H1 (cell line): ENCODE measurements at regions not wholly inside any gene's neighbourhood (a gene's known extent, or its start where the extent isn't known, plus 50 kb on each side); places are given as distances from the start of the nearest gene placed in this dataset.

Experiments
- CTCF ChIA-PET: fragments of 300-600 bp; sonication (Branson Sonifier 250); formaldehyde crosslinking; loops from one replicate; lab custom pipeline; 2021; ENCODE audit not compliant: partially characterized antibody; lab: Charles Lee
- POLR2A ChIA-PET: fragments of 300-600 bp; sonication (Branson Sonifier 250); formaldehyde crosslinking; loops from one replicate; lab custom pipeline; 2021; ENCODE audit warnings: inconsistent platforms; ENCODE audit not compliant: partially characterized antibody; lab: Charles Lee
- DNase-seq, 2 experiments: peaks; one replicate each; pipeline versions ENCODE4 v3.0.0 to v3.0.0-alpha.2; 2010 to 2022; ENCODE audit warnings: low spot score in 2 of 2, low read depth in 1 of 2, mixed read lengths in 1 of 2
- FAIRE-seq: peaks from 2 replicates; lab custom pipeline; 2011; peaks lifted over from hg19 to GRCh38; lab: Jason Lieb, UNC
- H2AFZ ChIP-seq: 2 replicates; pipeline ENCODE4 v1.8.1; 2012; ENCODE audit warnings: low read length, inconsistent platforms
- H2AK5ac ChIP-seq: 2 replicates; pipeline ENCODE4 v1.6.1; 2013; ENCODE audit warnings: low read depth, low read length
- H2BK120ac ChIP-seq: replicated peaks from 2 replicates; pipeline ENCODE3; 2013; ENCODE audit warnings: low read depth, low read length, inconsistent platforms
- H2BK12ac ChIP-seq: 2 replicates; pipeline ENCODE4 v1.6.1; 2013; ENCODE audit warnings: low read depth, low read length
- H2BK15ac ChIP-seq: 2 replicates; pipeline ENCODE4 v1.6.1; 2013; ENCODE audit warnings: low read length
- H2BK20ac ChIP-seq: 2 replicates; pipeline ENCODE4 v1.6.1; 2013; ENCODE audit warnings: low read length
- H2BK5ac ChIP-seq: 2 replicates; pipeline ENCODE4 v1.6.1; 2013; ENCODE audit warnings: low read depth, low read length
- H3K14ac ChIP-seq: 2 replicates; pipeline ENCODE4 v1.6.1; 2013; ENCODE audit warnings: inconsistent platforms; ENCODE audit not compliant: insufficient read length
- H3K18ac ChIP-seq: 2 replicates; pipeline ENCODE4 v1.6.1; 2013; ENCODE audit warnings: low read length; ENCODE audit errors: extremely low read depth
- H3K23ac ChIP-seq: 2 replicates; pipeline ENCODE4 v1.6.1; 2013; ENCODE audit warnings: inconsistent platforms; ENCODE audit not compliant: insufficient read length
- H3K23me2 ChIP-seq: 2 replicates; pipeline ENCODE4 v1.6.1; 2013; ENCODE audit warnings: low read depth, low read length
- H3K27ac ChIP-seq: 2 replicates; pipeline ENCODE4 v1.6.1; 2011; ENCODE audit warnings: low read depth, low read length, inconsistent platforms
- H3K27me3 ChIP-seq, 4 experiments: replicated peaks in 1 of 4; 1 replicate in 1 of 4; 2 replicates in 3 of 4; pipeline versions ENCODE4 v1.6.1 to v1.8.1; 2011 to 2013; ENCODE audit warnings: low read length in 3 of 4, mild to moderate bottlenecking in 3 of 4, inconsistent platforms in 2 of 4, mixed read lengths in 2 of 4, moderate library complexity in 1 of 4; ENCODE audit not compliant: control insufficient read depth in 3 of 4, insufficient read depth in 3 of 4; ENCODE audit errors: extremely low read depth in 1 of 4
- H3K36me3 ChIP-seq, 4 experiments: 2 replicates each; pipeline versions ENCODE4 v1.6.1 to v1.8.1; 2011 to 2013; ENCODE audit warnings: mild to moderate bottlenecking in 4 of 4, low read length in 3 of 4, moderate library complexity in 2 of 4, control low read depth in 1 of 4, inconsistent platforms in 1 of 4; ENCODE audit not compliant: insufficient read depth in 4 of 4, control insufficient read depth in 2 of 4
- H3K4ac ChIP-seq: replicated peaks from 2 replicates; pipeline ENCODE3; 2013; ENCODE audit warnings: low read length, low read depth, mixed read lengths, inconsistent platforms; ENCODE audit not compliant: insufficient read length
- H3K4me1 ChIP-seq, 4 experiments: replicated peaks in 1 of 4; 1 replicate in 1 of 4; 2 replicates in 3 of 4; pipeline versions ENCODE4 v1.6.1 to v1.8.1; 2011 to 2013; ENCODE audit warnings: low read length in 3 of 4, inconsistent platforms in 2 of 4, mixed read lengths in 1 of 4; ENCODE audit not compliant: insufficient read depth in 4 of 4, control insufficient read depth in 3 of 4
- H3K4me2 ChIP-seq, 2 experiments: 2 replicates each; pipeline versions ENCODE4 v1.6.1 to v1.8.1; 2011 to 2013; ENCODE audit warnings: low read depth in 2 of 2, low read length in 2 of 2, control low read depth in 1 of 2, inconsistent platforms in 1 of 2, mild to moderate bottlenecking in 1 of 2; ENCODE audit not compliant: insufficient read depth in 1 of 2
- H3K4me3 ChIP-seq, 4 experiments: fragments of 200-600, 300-600 bp in 1 of 4; sonication (generic), shearing (Covaris generic), sonication (Bioruptor Twin) in 1 of 4; 2 replicates each; pipeline versions ENCODE4 v1.5.1 to v1.8.1; 2011 to 2016; ENCODE audit warnings: low read length in 4 of 4, low read depth in 3 of 4, control low read depth in 2 of 4, inconsistent platforms in 2 of 4, mild to moderate bottlenecking in 2 of 4, mixed read lengths in 1 of 4, moderate library complexity in 1 of 4; ENCODE audit not compliant: insufficient read depth in 2 of 4; ENCODE audit errors: extremely low read depth in 1 of 4
- H3K56ac ChIP-seq: replicated peaks from 2 replicates; pipeline ENCODE3; 2013; ENCODE audit warnings: low read depth, mild to moderate bottlenecking, mixed read lengths, low read length, inconsistent platforms; ENCODE audit not compliant: insufficient read length
- H3K79me1 ChIP-seq: 2 replicates; pipeline ENCODE4 v1.6.1; 2013; ENCODE audit warnings: low read depth, low read length, control low read depth
- H3K79me2 ChIP-seq, 2 experiments: 2 replicates each; pipeline versions ENCODE4 v1.6.1 to v1.8.1; 2012 to 2013; ENCODE audit warnings: low read length in 2 of 2, mild to moderate bottlenecking in 2 of 2, inconsistent platforms in 1 of 2; ENCODE audit not compliant: insufficient read depth in 2 of 2, control insufficient read depth in 1 of 2
- H3K9ac ChIP-seq, 4 experiments: replicated peaks in 1 of 4; 1 replicate in 1 of 4; 2 replicates in 3 of 4; pipeline versions ENCODE4 v1.6.1 to v1.8.1; 2011 to 2013; ENCODE audit warnings: low read depth in 3 of 4, low read length in 3 of 4, control low read depth in 2 of 4, mild to moderate bottlenecking in 2 of 4, moderate library complexity in 2 of 4, inconsistent platforms in 1 of 4; ENCODE audit errors: extremely low read depth in 1 of 4
- H3K9me3 ChIP-seq, 2 experiments: 2 replicates each; pipeline versions ENCODE4 v1.6.1 to v1.8.1; 2012 to 2013; ENCODE audit warnings: mild to moderate bottlenecking in 2 of 2, moderate library complexity in 2 of 2, control low read depth in 1 of 2, inconsistent platforms in 1 of 2, low read depth in 1 of 2, low read length in 1 of 2, mixed read lengths in 1 of 2; ENCODE audit not compliant: insufficient read depth in 2 of 2
- H4K20me1 ChIP-seq, 2 experiments: replicated peaks in 1 of 2; 2 replicates each; pipeline versions ENCODE3 to v1.8.1; 2011 to 2013; ENCODE audit warnings: inconsistent platforms in 2 of 2, low read length in 2 of 2, mild to moderate bottlenecking in 1 of 2; ENCODE audit not compliant: insufficient read depth in 2 of 2, control insufficient read depth in 1 of 2
- H4K5ac ChIP-seq: 2 replicates; pipeline ENCODE4 v1.6.1; 2013; ENCODE audit warnings: low read length, low read depth, mixed read lengths, inconsistent platforms; ENCODE audit not compliant: insufficient read length
- H4K8ac ChIP-seq: 2 replicates; pipeline ENCODE4 v1.8.0; 2013; ENCODE audit warnings: mild to moderate bottlenecking, moderate library complexity, low read length, inconsistent platforms; ENCODE audit not compliant: insufficient read depth; ENCODE audit errors: extremely low read depth
- H4K91ac ChIP-seq: replicated peaks from 2 replicates; pipeline ENCODE3; 2013; ENCODE audit warnings: low read length, mixed read lengths, inconsistent platforms; ENCODE audit not compliant: insufficient read length
- BACH1 ChIP-seq: IDR thresholded peaks from 2 replicates; pipeline ENCODE4 v1.6.1; 2012; ENCODE audit warnings: low read length, improper control_type of control experiment
- CBX5 ChIP-seq: fragments of 300-800, 300-1000 bp; sonication (generic); IDR thresholded peaks from 2 replicates; pipeline ENCODE4 v1.7.1; 2016; ENCODE audit warnings: antibody characterized with exemption, low read length, low read depth
- CTBP2 ChIP-seq: IDR thresholded peaks from 2 replicates; pipeline ENCODE4 v1.7.0; 2011; ENCODE audit warnings: borderline replicate concordance, mild to moderate bottlenecking, moderate library complexity, mixed read lengths, low read length; ENCODE audit not compliant: insufficient read depth, insufficient read length
- GABPA ChIP-seq: IDR thresholded peaks from 2 replicates; pipeline ENCODE4 v1.6.1; 2011; ENCODE audit warnings: mild to moderate bottlenecking, low read length, moderate library complexity, borderline replicate concordance; ENCODE audit not compliant: insufficient read depth
- NRF1 ChIP-seq: IDR thresholded peaks from 2 replicates; pipeline ENCODE4 v1.6.1; 2011; ENCODE audit warnings: mild to moderate bottlenecking, low read depth, low read length, improper control_type of control experiment
- POLR2AphosphoS5 ChIP-seq: IDR thresholded peaks from 2 replicates; pipeline ENCODE4 v1.6.1; 2011; ENCODE audit warnings: low read depth, low read length
- RFX5 ChIP-seq: IDR thresholded peaks from 2 replicates; pipeline ENCODE4 v1.6.1; 2011; ENCODE audit warnings: low read depth, low read length, improper control_type of control experiment, borderline replicate concordance
- SIN3A ChIP-seq, 2 experiments: IDR thresholded peaks in 1 of 2; conservative IDR thresholded peaks in 1 of 2; 2 replicates each; pipeline ENCODE4 v1.6.1; 2011 to 2012; ENCODE audit warnings: low read length in 2 of 2, improper control_type of control experiment in 1 of 2, low read depth in 1 of 2, mild to moderate bottlenecking in 1 of 2
- SP1 ChIP-seq: IDR thresholded peaks from 2 replicates; pipeline ENCODE4 v1.6.1; 2011; ENCODE audit warnings: low read depth, low read length
- SRF ChIP-seq: IDR thresholded peaks from 2 replicates; pipeline ENCODE4 v1.6.1; 2011; ENCODE audit warnings: mild to moderate bottlenecking, low read depth, low read length, moderate library complexity
- TEAD4 ChIP-seq: IDR thresholded peaks from 2 replicates; pipeline ENCODE4 v1.6.1; 2012; ENCODE audit warnings: low read depth, low read length, inconsistent platforms, mixed read lengths
- WGBS, 2 experiments: shearing (Covaris generic) in 1 of 2; methylation state at CpG; one replicate each; pipeline versions ENCODE4 v1.1.6 to v1.1.7; 2013 to 2015; ENCODE audit warnings: low lambda C conversion rate in 2 of 2, mixed read lengths in 2 of 2, inconsistent platforms in 1 of 2, low coverage in 1 of 2, missing lambda C conversion rate in 1 of 2; ENCODE audit not compliant: insufficient replicate concordance in 2 of 2, insufficient coverage in 1 of 2, insufficient read length in 1 of 2; ENCODE audit errors: extremely low coverage in 1 of 2, missing lambda C conversion rate in 1 of 2; 5-methylcytosine and 5-hydroxymethylcytosine counted together
- TF ChIP-seq, protein P1 (sequence below): IDR thresholded peaks from 2 replicates; pipeline ENCODE4 v1.6.1; 2012; ENCODE audit warnings: inconsistent platforms

DNA sequence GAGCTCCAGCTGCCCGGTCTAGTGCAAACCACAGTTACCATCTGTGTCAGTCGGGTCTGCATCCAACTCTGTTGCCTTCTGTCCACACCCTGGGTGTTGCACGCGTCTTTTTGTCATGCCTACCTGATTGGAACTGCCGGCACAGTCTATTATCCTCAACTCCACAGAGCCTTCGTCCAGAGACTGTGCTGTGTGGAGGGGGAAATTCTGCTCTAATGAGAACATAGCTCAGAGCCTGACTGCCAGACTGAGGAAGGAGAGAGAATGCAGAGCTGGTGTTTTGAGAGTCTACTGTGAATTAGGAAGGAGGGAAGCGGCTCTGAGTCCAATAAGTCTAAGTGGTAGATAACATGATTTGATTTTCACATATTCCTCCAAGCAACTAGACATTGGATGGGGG is 68.3 kb upstream of the GPR139 start:
- Histone ChIP-seq H4K20me1 (no peaks in the 10 kb centered on the region), H3K36me3 (no peaks in the 10 kb centered on the region), H3K18ac (no peak overlapping the region), H2AFZ (no peak overlapping the region; the same call in 1 of the 2 replicates), H3K23ac (no peak overlapping the region), H2BK12ac (0 out of 2 replicates have a peak overlapping the region, but pooled peaks have one; percentile 27), H3K4me1 (no peaks in the 10 kb centered on the region), H3K27me3 (no peaks in the 10 kb centered on the region), H3K4me3 (no peak overlapping the region), H2BK5ac (no peak overlapping the region), H2BK20ac (no peak overlapping the region), H4K91ac (no peak overlapping the region), H4K8ac (no peak overlapping the region), H2BK120ac (no peak overlapping the region), H3K79me2 (no peaks in the 10 kb centered on the region), H2AK5ac (no peak overlapping the region), H3K9me3 (no peaks in the 10 kb centered on the region), H3K56ac (no peak overlapping the region), H3K4ac (no peak overlapping the region), H2BK15ac (no peak overlapping the region), H3K4me2 (no peak overlapping the region), H3K79me1 (no peaks in the 10 kb centered on the region), H3K23me2 (peaks cover 2% of the 10 kb centered on the region; the same call in 1 of the 2 replicates), H3K9ac (no peak overlapping the region), H3K27ac (no peak overlapping the region), H4K5ac (no peak overlapping the region), H3K14ac (no peak overlapping the region)
- POLR2A ChIA-PET = no interaction called here
- no peak for FAIRE-seq
- CTCF ChIA-PET = interaction anchor here (0.5 kb wide), 1 partner anchor 1832 kb away, joined by 3 read pairs; no protein-coding TSS in a partner anchor
- 89% methylated on average over 6 of the region's 7 CpGs; no CpG with 5 or more reads in 1 of the 2 experiments for WGBS, 2 experiments
- TF ChIP-seq SIN3A (conservative IDR thresholded peaks at IDR 0.05 in 1 of 2, IDR thresholded peaks at IDR 0.05 in 1 of 2; ENCODE audit: low read depth in 1 of 2, low read length in 2 of 2) (no peak), SRF (no peak), TEAD4 (no peak), GABPA (no peak), RFX5 (no peak), POLR2AphosphoS5 (no peak), CTBP2 (no peak), SP1 (no peak), CBX5 (no peak), NRF1 (no peak), BACH1 (no peak)
- TF ChIP-seq, protein P1, sequence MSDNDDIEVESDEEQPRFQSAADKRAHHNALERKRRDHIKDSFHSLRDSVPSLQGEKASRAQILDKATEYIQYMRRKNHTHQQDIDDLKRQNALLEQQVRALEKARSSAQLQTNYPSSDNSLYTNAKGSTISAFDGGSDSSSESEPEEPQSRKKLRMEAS = no peak
- no peak for DNase-seq
